ENCODE measurements at regions not wholly inside any gene's neighbourhood (a gene's known extent, or its start where the extent isn't known, plus 50 kb on each side); places are given as distances from the start of the nearest gene placed in this dataset.

DNA sequence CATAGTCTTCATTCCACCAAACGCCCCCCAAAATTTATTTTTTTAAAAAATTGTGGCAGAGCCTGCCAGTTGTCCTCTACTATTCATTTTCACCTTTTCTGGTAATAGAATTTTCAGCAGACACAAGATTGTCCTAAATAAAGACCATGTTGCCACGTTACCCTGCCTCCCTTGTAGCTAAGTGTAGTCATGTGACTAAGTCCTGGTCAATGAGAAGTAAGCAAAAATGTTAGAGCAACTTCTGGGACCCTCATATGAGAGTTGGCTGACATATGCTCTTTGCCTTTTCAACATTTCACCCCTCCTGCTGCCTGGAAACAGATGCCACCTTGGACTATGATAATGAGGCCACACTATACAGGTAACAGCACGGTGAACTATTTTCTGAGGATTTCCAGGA, 203.1 kb downstream of the PIK3R1 start:
- intact Hi-C loops (cut with DNase I), result no loop called here

DNA sequence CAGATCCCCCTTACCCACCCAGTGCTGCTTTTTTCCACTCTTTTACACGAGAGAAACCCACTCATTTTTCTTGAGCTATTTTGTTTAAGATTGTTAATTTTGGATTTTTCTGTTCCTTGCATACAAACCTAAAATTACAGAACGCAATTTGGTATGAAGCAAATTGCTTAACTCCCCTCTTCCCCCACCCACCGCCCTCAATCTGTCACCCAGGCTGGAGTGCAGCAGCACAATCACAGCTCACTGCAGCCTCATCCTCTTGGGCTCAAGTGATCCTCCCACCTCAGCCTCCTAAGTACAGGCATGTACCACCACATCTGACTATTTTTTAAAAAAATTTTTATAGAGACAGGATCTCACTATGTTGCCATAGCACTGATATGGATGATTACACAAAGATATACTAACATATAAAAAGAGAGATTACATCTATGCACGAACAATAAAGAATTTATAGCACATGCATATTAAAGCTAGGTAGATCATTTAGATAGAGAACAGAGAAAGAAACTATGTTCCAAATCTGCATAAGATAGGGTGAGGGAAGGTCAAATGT, 203.6 kb downstream of the PIK3R1 start:
- Histone ChIP-seq H3K27ac (no peak overlapping the region), H3K9me3 (no peaks in the 10 kb centered on the region), H3K4me1 (peaks cover 7% of the 10 kb centered on the region), H3K36me3 (ENCODE audit: insufficient read depth in 1 of 2, low read depth in 1 of 2) (no peaks in the 10 kb centered on the region), H3K27me3 (ENCODE audit: insufficient read depth in 3 of 3, low read length in 2 of 3) (no peaks in the 10 kb centered on the region), H3K4me3 (no peak overlapping the region)
- no peak for DNase-seq
- intact Hi-C loops (cut with DNase I), result no loop called here
- TF ChIP-seq, protein P1, sequence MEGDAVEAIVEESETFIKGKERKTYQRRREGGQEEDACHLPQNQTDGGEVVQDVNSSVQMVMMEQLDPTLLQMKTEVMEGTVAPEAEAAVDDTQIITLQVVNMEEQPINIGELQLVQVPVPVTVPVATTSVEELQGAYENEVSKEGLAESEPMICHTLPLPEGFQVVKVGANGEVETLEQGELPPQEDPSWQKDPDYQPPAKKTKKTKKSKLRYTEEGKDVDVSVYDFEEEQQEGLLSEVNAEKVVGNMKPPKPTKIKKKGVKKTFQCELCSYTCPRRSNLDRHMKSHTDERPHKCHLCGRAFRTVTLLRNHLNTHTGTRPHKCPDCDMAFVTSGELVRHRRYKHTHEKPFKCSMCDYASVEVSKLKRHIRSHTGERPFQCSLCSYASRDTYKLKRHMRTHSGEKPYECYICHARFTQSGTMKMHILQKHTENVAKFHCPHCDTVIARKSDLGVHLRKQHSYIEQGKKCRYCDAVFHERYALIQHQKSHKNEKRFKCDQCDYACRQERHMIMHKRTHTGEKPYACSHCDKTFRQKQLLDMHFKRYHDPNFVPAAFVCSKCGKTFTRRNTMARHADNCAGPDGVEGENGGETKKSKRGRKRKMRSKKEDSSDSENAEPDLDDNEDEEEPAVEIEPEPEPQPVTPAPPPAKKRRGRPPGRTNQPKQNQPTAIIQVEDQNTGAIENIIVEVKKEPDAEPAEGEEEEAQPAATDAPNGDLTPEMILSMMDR (IDR thresholded peaks at IDR 0.05), result no peak
- ATAC-seq, result no peak
- WGBS, 3 donors, result 87 to 93% (median 88%) methylated on average over 4 of the region's 4 CpGs

More for the DNA sequence above, 203.1 kb downstream of the PIK3R1 start:
- Histone ChIP-seq H3K27ac (no peak overlapping the region), H3K4me1 (peaks cover 7% of the 10 kb centered on the region), H3K9me3 (no peaks in the 10 kb centered on the region), H3K4me3 (no peak overlapping the region), H3K36me3 (ENCODE audit: insufficient read depth in 1 of 2, low read depth in 1 of 2) (no peaks in the 10 kb centered on the region), H3K27me3 (ENCODE audit: insufficient read depth in 3 of 3, low read length in 2 of 3) (no peaks in the 10 kb centered on the region)
- WGBS, 3 donors, result 84 to 89% (median 86%) methylated on average over 3 of the region's 3 CpGs
- TF ChIP-seq, protein P1 (IDR thresholded peaks at IDR 0.05), result no peak
- DNase-seq (no peak), ATAC-seq (no peak)

DNA sequence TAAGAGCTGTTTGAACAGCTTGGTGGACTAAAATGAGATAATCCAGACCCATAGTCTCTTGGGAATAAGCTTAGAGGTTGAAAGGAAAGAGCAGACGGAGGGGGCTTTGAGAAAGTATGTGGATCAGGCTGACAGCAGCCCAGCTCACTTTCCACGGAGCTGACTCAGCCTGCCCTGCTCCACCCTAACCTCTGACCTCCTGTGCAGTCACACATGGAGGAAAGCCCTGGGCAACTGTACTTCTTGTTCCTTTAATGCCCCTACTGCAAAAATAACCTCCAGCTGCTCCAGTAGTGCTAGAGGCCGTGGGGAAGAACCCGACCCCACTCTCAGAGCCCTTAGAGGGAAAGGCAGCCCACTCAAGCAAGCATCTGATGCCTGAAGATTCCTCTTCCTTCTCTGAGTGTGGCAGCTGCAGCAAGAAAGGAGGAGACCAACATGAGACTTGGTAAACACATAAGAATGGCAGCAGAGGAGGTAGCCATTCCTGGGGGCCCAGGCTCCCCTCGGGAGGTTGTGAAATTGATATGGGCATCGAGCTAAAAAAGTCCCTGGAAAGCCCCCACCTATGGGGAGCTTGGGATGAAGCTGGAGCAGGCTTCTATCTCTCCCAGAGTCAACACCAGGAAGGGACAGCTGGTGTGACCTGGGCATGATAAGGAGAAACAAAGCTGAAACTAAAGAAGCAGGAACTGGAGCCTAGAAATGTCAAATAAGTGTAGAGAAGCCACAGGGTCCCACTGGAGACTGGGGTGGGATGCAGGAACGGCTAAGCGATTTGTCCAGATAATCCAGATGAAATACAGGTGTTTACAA, 204.3 kb downstream of the PIK3R1 start:
- DNase-seq, result peak in 1 of 2 donors; percentile 51
- Histone ChIP-seq H3K27ac (no peak overlapping the region), H3K36me3 (ENCODE audit: insufficient read depth in 1 of 2, low read depth in 1 of 2) (no peaks in the 10 kb centered on the region), H3K4me1 (peaks cover 7% of the 10 kb centered on the region), H3K9me3 (no peaks in the 10 kb centered on the region), H3K4me3 (no peak overlapping the region), H3K27me3 (ENCODE audit: insufficient read depth in 3 of 3, low read length in 2 of 3) (no peaks in the 10 kb centered on the region)
- ATAC-seq, result peak in 1 of 4 donors; percentile 68
- 40 to 53% (median 52%) methylated on average over 8 of the region's 8 CpGs for WGBS, 3 donors
- TF ChIP-seq, protein P1 (IDR thresholded peaks at IDR 0.05), result no peak
- intact Hi-C loops (cut with DNase I), result no loop called here

DNA sequence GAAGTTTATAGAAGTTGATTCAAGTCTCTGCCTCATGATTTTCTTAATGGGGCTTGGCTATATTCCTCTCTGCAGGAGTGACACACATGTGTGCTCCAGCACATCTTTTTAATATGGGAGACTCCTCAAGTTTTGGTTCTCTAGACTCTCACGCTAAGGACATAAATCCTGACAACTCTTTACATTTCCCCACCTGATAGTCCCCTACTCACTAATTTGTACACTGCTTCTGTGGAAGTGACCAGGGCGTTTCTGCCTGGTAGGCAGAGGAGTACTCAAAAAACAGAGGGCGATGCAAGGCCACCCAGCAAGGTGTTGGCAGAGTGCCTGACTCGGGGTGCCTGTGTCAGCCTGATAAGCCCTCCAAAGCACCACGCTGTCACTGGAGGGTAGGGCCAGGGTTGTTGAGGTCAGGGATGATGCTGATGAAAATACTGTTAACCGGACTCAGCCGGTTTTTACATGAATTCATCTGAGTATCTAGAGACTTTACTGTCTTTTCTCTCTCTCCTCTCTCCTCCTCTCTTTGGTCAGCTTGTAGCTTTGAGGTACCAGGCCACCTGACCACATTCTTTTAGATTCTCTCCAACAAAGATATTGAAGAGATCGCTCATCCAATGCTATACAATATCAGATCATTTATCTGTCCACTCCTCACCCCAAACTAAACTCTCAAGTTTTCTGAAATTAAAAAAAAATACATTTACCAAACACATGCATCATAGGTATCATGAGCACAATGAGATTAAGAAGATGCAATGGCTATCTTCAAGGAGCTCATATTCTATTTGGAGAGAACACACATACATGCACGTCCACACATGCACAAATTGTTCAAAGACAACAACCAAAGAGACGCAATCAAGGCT, 205.2 kb downstream of the PIK3R1 start:
- Histone ChIP-seq H3K4me1 (peaks cover 10% of the 10 kb centered on the region), H3K36me3 (ENCODE audit: insufficient read depth in 1 of 2, low read depth in 1 of 2) (no peaks in the 10 kb centered on the region), H3K9me3 (no peaks in the 10 kb centered on the region), H3K27ac (no peak overlapping the region), H3K4me3 (no peak overlapping the region), H3K27me3 (ENCODE audit: insufficient read depth in 3 of 3, low read length in 2 of 3) (no peaks in the 10 kb centered on the region)
- TF ChIP-seq, protein P1 (IDR thresholded peaks at IDR 0.05), result no peak
- WGBS, 3 donors, result 77 to 81% (median 80%) methylated on average over 10 of the region's 10 CpGs
- ATAC-seq, result no peak
- intact Hi-C loops (cut with DNase I), result no loop called here
- peak; percentile 35 to 66 for DNase-seq
